GM12878 (cell line): ENCODE measurements at regions not wholly inside any gene's neighbourhood (a gene's known extent, or its start where the extent isn't known, plus 50 kb on each side); places are given as distances from the start of the nearest gene placed in this dataset.

Source experiments
- ATAC-seq: fragments of 200-7000 bp; cut with Tn5 transposase; 3 replicates; pipeline ENCODE4 v1.9.1; 2020; ENCODE audit warnings: mild to moderate bottlenecking, moderate library complexity
- BruUV-seq: library from RNA; stranded (reverse); fragments of 400-500 nt; replicated peaks from 2 replicates; lab custom pipeline; 2021; lab: Mats Ljungman, UMichigan
- CTCF ChIA-PET: fragments of 300-600 bp; sonication (Branson Sonifier 250); formaldehyde crosslinking; extraction: SDS; loops from one replicate; lab custom pipeline; 2021; ENCODE audit warnings: inconsistent platforms; lab: Yijun Ruan, JAX
- POLR2A ChIA-PET: fragments of 350-600 bp; formaldehyde crosslinking; extraction: SDS; loops from one replicate; lab custom pipeline; 2021; ENCODE audit warnings: inconsistent platforms; lab: Charles Lee
- RAD21 ChIA-PET: fragments of 300-600 bp; sonication (Branson Sonifier 250); formaldehyde crosslinking; loops from one replicate; lab custom pipeline; 2023; ENCODE audit warnings: antibody characterized with exemption; ENCODE audit not compliant: unreplicated experiment; lab: Charles Lee
- SMC1A ChIA-PET: fragments of 300-600 bp; sonication (Branson Sonifier 250); formaldehyde crosslinking; loops from one replicate; lab custom pipeline; 2023; ENCODE audit not compliant: unreplicated experiment, uncharacterized antibody; lab: Charles Lee
- DNase-seq: peaks from one replicate; pipeline ENCODE4 v3.0.0-alpha.2; 2011; ENCODE audit warnings: low read depth, low spot score
- FAIRE-seq: peaks from 3 replicates; lab custom pipeline; 2011; peaks lifted over from hg19 to GRCh38; lab: Jason Lieb, UNC
- H2AFZ ChIP-seq: 2 replicates; pipeline ENCODE4 v1.6.0; 2011; ENCODE audit warnings: low read depth, low read length, control low read depth; ENCODE audit not compliant: control insufficient read depth
- H3K27ac ChIP-seq: 2 replicates; pipeline ENCODE4 v1.5.1; 2011; ENCODE audit warnings: control low read depth; ENCODE audit not compliant: control insufficient read depth, insufficient read depth
- H3K27me3 ChIP-seq, 2 experiments: replicated peaks in 1 of 2; 2 replicates each; pipeline versions ENCODE4 v1.6.0 to v1.6.1; 2011; ENCODE audit warnings: low read length in 1 of 2; ENCODE audit not compliant: control insufficient read depth in 2 of 2, insufficient read depth in 2 of 2
- H3K36me3 ChIP-seq, 2 experiments: 2 replicates each; pipeline ENCODE4 v1.5.1; 2011; ENCODE audit warnings: low read length in 1 of 2; ENCODE audit not compliant: control insufficient read depth in 2 of 2, insufficient read depth in 2 of 2
- H3K4me1 ChIP-seq: 2 replicates; pipeline ENCODE4 v1.6.1; 2011; ENCODE audit warnings: mild to moderate bottlenecking, low read length, moderate library complexity, mixed read lengths; ENCODE audit not compliant: control insufficient read depth, insufficient read depth
- H3K4me2 ChIP-seq: 2 replicates; pipeline ENCODE4 v1.6.0; 2011; ENCODE audit warnings: control low read depth; ENCODE audit not compliant: control insufficient read depth, insufficient read depth
- H3K4me3 ChIP-seq: fragments of 200-600 bp; sonication (generic); 2 replicates; pipeline ENCODE4 v1.5.1; 2016
- H3K79me2 ChIP-seq: 2 replicates; pipeline ENCODE4 v1.6.0; 2011; ENCODE audit warnings: low read length; ENCODE audit not compliant: control insufficient read depth, insufficient read depth
- H3K9ac ChIP-seq: 2 replicates; pipeline ENCODE4 v1.8.0; 2011; ENCODE audit warnings: low read length, control low read depth, mixed read lengths; ENCODE audit not compliant: control insufficient read depth, insufficient read depth
- H3K9me3 ChIP-seq: replicated peaks from 3 replicates; pipeline ENCODE4 v1.5.1; 2011; ENCODE audit warnings: mild to moderate bottlenecking, low read length; ENCODE audit not compliant: control insufficient read depth, insufficient read depth
- H4K20me1 ChIP-seq: 2 replicates; pipeline ENCODE4 v1.6.0; 2011; ENCODE audit not compliant: control insufficient read depth, insufficient read depth
- BCL3 ChIP-seq: IDR thresholded peaks from 2 replicates; pipeline ENCODE4 v1.6.1; 2011; ENCODE audit warnings: borderline replicate concordance, low read depth, mild to moderate bottlenecking, moderate library complexity, low read length; ENCODE audit not compliant: insufficient read depth, poor library complexity, severe bottlenecking
- BHLHE40 ChIP-seq, 2 experiments: fragments of 450-650 bp in 1 of 2; IDR thresholded peaks; 2 replicates each; pipeline ENCODE4 v1.6.1; 2011 to 2017; ENCODE audit warnings: low read depth in 2 of 2, borderline replicate concordance in 1 of 2, improper control_type of control experiment in 1 of 2, low read length in 1 of 2, mild to moderate bottlenecking in 1 of 2
- CBX3 ChIP-seq: fragments of 200-600 bp; sonication (generic); IDR thresholded peaks from 2 replicates; pipeline ENCODE4 v1.6.1; 2016; ENCODE audit warnings: low read depth, borderline replicate concordance
- GATAD2B ChIP-seq: fragments of 450-650 bp; conservative IDR thresholded peaks from 2 replicates; pipeline ENCODE4 v1.6.1; 2017; ENCODE audit warnings: low read depth, mild to moderate bottlenecking, moderate library complexity
- HDAC2 ChIP-seq: fragments of 200-600 bp; sonication (generic); IDR thresholded peaks from 2 replicates; pipeline ENCODE4 v1.6.1; 2017
- HDAC6 ChIP-seq: fragments of 200-600 bp; sonication (generic); IDR thresholded peaks from one replicate; pipeline ENCODE4 v1.8.0; 2017; ENCODE audit warnings: antibody characterized with exemption; ENCODE audit not compliant: unreplicated experiment
- KAT2A ChIP-seq: conservative IDR thresholded peaks from 2 replicates; pipeline ENCODE4 v1.6.1; 2011; ENCODE audit warnings: low read depth, low read length; ENCODE audit not compliant: control insufficient read depth
- MYB ChIP-seq: fragments of 150-350 bp; IDR thresholded peaks from 2 replicates; pipeline ENCODE4 v1.6.1; 2014; ENCODE audit warnings: mild to moderate bottlenecking, low read depth, low read length, borderline replicate concordance
- NR2F1 ChIP-seq: fragments of 450-650 bp; conservative IDR thresholded peaks from 2 replicates; pipeline ENCODE4 v1.6.1; 2017; ENCODE audit warnings: mild to moderate bottlenecking
- NRF1 ChIP-seq: conservative IDR thresholded peaks from 2 replicates; pipeline ENCODE4 v1.6.1; 2011; ENCODE audit warnings: mild to moderate bottlenecking, low read depth, low read length, improper control_type of control experiment
- PAX8 ChIP-seq: fragments of 450-650 bp; IDR thresholded peaks from 2 replicates; pipeline ENCODE4 v1.6.1; 2017; ENCODE audit warnings: mild to moderate bottlenecking, moderate library complexity
- PML ChIP-seq: IDR thresholded peaks from 2 replicates; pipeline ENCODE4 v1.6.1; 2012; ENCODE audit warnings: low read length, inconsistent platforms
- RB1 ChIP-seq: fragments of 450-650 bp; formaldehyde crosslinking; IDR thresholded peaks from 2 replicates; pipeline ENCODE4 v1.6.1; 2017; ENCODE audit warnings: mild to moderate bottlenecking, borderline replicate concordance
- SIX5 ChIP-seq: IDR thresholded peaks from 2 replicates; pipeline ENCODE4 v1.6.1; 2011; ENCODE audit warnings: mild to moderate bottlenecking, low read depth, low read length, moderate library complexity; ENCODE audit not compliant: severe bottlenecking
- SMARCA5 ChIP-seq: fragments of 450-650 bp; IDR thresholded peaks from 2 replicates; pipeline ENCODE4 v1.6.1; 2017; ENCODE audit warnings: mild to moderate bottlenecking
- TARDBP ChIP-seq: IDR thresholded peaks from 2 replicates; pipeline ENCODE4 v1.6.1; 2016; ENCODE audit warnings: borderline replicate concordance
- ZNF217 ChIP-seq: fragments of 450-650 bp; IDR thresholded peaks from 2 replicates; pipeline ENCODE4 v1.6.1; 2017; ENCODE audit warnings: antibody characterized with exemption, mild to moderate bottlenecking
- ZSCAN29 ChIP-seq: fragments of 450-650 bp; IDR thresholded peaks from 2 replicates; pipeline ENCODE4 v1.6.1; 2017; ENCODE audit warnings: mild to moderate bottlenecking, moderate library complexity
- WGBS: methylation state at CpG from one replicate; pipeline ENCODE4 v1.1.6; 2016; ENCODE audit warnings: low lambda C conversion rate; ENCODE audit not compliant: insufficient replicate concordance, insufficient coverage; ENCODE audit errors: missing lambda C conversion rate; 5-methylcytosine and 5-hydroxymethylcytosine counted together
- in situ Hi-C: fragments of 300-500 bp; cut with MboI; formaldehyde crosslinking; loops from 9 replicates; pipeline ENCODE4 v1.14.3; 2018; ENCODE audit warnings: mixed read lengths
- intact Hi-C: fragments of 100-400 bp; cut with micrococcal nuclease; formaldehyde crosslinking; loops from one replicate; pipeline ENCODE4 v1.14.2; 2022; ENCODE audit not compliant: unreplicated experiment
- TF ChIP-seq, protein P1 (sequence below): fragments of 150-350 bp; IDR thresholded peaks from 2 replicates; pipeline ENCODE4 v1.6.1; 2014; ENCODE audit warnings: mild to moderate bottlenecking, low read depth, low read length

DNA sequence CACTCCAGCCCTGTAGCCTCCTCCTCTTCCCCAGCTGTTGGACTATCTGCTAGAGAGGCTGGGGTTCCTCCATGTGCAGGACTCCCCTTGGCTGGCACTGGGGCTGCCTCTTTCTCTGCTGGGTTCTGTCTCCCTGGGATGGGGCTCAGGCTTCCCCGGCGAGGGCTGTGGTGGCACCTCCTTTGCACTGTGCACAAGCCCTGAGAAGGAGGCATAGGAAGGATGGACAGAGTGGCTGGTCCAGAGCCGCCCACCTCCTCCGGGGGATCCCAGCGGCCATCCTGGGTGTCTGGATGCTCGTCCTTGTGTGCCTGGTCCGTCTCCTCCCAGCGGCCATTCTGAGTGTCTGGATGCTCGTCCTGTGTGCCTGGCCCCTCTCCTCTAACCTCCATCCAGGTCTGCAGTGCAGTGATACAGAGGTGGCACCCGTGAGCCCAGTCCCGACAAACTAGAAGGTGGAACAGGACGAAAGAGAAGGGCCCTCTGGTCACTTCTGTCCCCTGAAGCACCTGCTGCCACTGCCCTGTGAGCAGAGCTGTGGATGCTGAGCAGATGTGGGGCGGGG lies 633.7 kb downstream of the BRD1 start:
- no peak for DNase-seq
- intact Hi-C loops = no loop called here
- in situ Hi-C loops = no loop called here
- no peak overlapping the region for H3K4me3 ChIP-seq
- ChIA-PET RAD21 (no interaction called here), POLR2A (no interaction called here), CTCF (no interaction called here), SMC1A (no interaction called here)
- no peaks in the 10 kb centered on the region for H3K4me1 ChIP-seq
- no peak for FAIRE-seq
- WGBS = 22% methylated on average over 12 of the region's 13 CpGs
- H3K27ac ChIP-seq = no peak overlapping the region
- H2AFZ ChIP-seq = no peak overlapping the region
- H3K4me2 ChIP-seq = no peak overlapping the region
- H3K9ac ChIP-seq = no peak overlapping the region
- no peaks in the 10 kb centered on the region for H3K36me3 ChIP-seq
- no TSS peak for BruUV-seq
- no peak for ATAC-seq
- H3K79me2 ChIP-seq = no peaks in the 10 kb centered on the region
- H3K9me3 ChIP-seq = no peaks in the 10 kb centered on the region; the same call in 2 of the 3 replicates
- no peak for TF ChIP-seq NRF1
- TF ChIP-seq ZNF217 = no peak
- no peak for TF ChIP-seq KAT2A
- no peak for TF ChIP-seq TARDBP
- no peak for TF ChIP-seq PML
- no peak for TF ChIP-seq BHLHE40 (IDR thresholded peaks at IDR 0.05; ENCODE audit: borderline replicate concordance in 1 of 2, low read depth in 2 of 2, low read length in 1 of 2)
- TF ChIP-seq PAX8 = no peak
- TF ChIP-seq, protein P1, sequence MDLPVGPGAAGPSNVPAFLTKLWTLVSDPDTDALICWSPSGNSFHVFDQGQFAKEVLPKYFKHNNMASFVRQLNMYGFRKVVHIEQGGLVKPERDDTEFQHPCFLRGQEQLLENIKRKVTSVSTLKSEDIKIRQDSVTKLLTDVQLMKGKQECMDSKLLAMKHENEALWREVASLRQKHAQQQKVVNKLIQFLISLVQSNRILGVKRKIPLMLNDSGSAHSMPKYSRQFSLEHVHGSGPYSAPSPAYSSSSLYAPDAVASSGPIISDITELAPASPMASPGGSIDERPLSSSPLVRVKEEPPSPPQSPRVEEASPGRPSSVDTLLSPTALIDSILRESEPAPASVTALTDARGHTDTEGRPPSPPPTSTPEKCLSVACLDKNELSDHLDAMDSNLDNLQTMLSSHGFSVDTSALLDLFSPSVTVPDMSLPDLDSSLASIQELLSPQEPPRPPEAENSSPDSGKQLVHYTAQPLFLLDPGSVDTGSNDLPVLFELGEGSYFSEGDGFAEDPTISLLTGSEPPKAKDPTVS = no peak
- no peak for TF ChIP-seq ZSCAN29
- no peak for TF ChIP-seq MYB
- TF ChIP-seq CBX3 = no peak
- no peak for TF ChIP-seq SIX5
- TF ChIP-seq SMARCA5 = no peak
- TF ChIP-seq NR2F1 = no peak
- TF ChIP-seq GATAD2B = no peak
- no peak for TF ChIP-seq BCL3
- no peak for TF ChIP-seq RB1
- no peak for TF ChIP-seq HDAC6
- TF ChIP-seq HDAC2 = no peak
- no peaks in the 10 kb centered on the region for H3K27me3 ChIP-seq
- H4K20me1 ChIP-seq = no peaks in the 10 kb centered on the region
